ENCODE measurements at regions not wholly inside any gene's neighbourhood (a gene's known extent, or its start where the extent isn't known, plus 50 kb on each side); places are given as distances from the start of the nearest gene placed in this dataset.
"Not testable (repeated sequence)": the region's sequence is repeated elsewhere in the genome, so short reads cannot be mapped to it uniquely, and the experiment has no call there.

DNA sequence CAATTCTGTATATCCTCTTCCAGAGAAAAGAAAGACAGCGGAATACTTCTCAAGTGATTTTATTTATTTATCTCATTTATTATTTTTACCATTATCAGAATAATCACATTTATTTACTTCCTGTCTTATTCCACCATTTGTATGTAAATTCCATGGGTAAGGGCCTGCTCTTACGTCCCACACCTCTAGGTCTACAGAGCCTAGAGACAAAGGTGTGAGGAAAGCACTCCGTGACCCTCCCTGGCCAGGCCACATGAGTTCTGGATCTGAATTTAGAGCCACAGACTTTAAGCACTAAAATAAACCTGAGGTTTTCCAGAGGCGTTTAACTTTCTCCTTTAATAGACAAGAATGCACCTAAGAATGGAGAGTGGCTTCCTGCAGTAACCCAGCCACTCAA lies 85.3 kb upstream of the CTSV start:
- H3K4me2 ChIP-seq (ENCODE audit: low read length) = no peak overlapping the region
- H3K9me2 ChIP-seq (ENCODE audit: low read depth, low read length) = no peaks in the 10 kb centered on the region
- H3K79me2 ChIP-seq (ENCODE audit: insufficient read depth, low read length) = no peaks in the 10 kb centered on the region
- no peak overlapping the region for H3K27ac ChIP-seq (ENCODE audit: low read depth, low read length, poor library complexity, severe bottlenecking)
- no peak overlapping the region for H3K9ac ChIP-seq (ENCODE audit: low read length)
- H3K9me3 ChIP-seq (ENCODE audit: low read length) = no peaks in the 10 kb centered on the region
- H3F3A ChIP-seq (ENCODE audit: insufficient read depth, low read length) = no peaks in the 10 kb centered on the region
- no peaks in the 10 kb centered on the region for H4K20me1 ChIP-seq (ENCODE audit: insufficient read depth, low read length)
- no peak overlapping the region for H2AFZ ChIP-seq (ENCODE audit: low read length)
- H3K36me3 ChIP-seq (ENCODE audit: insufficient read depth, low read length) = no peaks in the 10 kb centered on the region
- H3K4me1 ChIP-seq (ENCODE audit: insufficient read depth, low read length, severe bottlenecking) = no peaks in the 10 kb centered on the region
- no peak for TF ChIP-seq EZH2 (IDR thresholded peaks at IDR 0.05; ENCODE audit: borderline replicate concordance, low read length)
- TF ChIP-seq, protein P1, sequence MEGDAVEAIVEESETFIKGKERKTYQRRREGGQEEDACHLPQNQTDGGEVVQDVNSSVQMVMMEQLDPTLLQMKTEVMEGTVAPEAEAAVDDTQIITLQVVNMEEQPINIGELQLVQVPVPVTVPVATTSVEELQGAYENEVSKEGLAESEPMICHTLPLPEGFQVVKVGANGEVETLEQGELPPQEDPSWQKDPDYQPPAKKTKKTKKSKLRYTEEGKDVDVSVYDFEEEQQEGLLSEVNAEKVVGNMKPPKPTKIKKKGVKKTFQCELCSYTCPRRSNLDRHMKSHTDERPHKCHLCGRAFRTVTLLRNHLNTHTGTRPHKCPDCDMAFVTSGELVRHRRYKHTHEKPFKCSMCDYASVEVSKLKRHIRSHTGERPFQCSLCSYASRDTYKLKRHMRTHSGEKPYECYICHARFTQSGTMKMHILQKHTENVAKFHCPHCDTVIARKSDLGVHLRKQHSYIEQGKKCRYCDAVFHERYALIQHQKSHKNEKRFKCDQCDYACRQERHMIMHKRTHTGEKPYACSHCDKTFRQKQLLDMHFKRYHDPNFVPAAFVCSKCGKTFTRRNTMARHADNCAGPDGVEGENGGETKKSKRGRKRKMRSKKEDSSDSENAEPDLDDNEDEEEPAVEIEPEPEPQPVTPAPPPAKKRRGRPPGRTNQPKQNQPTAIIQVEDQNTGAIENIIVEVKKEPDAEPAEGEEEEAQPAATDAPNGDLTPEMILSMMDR (IDR thresholded peaks at IDR 0.05; ENCODE audit: low read length) = no peak
- H3K4me3 ChIP-seq (ENCODE audit: low read depth, low read length, poor library complexity, severe bottlenecking) = no peak overlapping the region
- no peaks in the 10 kb centered on the region for H3K27me3 ChIP-seq (ENCODE audit: insufficient read depth, low read length)

DNA sequence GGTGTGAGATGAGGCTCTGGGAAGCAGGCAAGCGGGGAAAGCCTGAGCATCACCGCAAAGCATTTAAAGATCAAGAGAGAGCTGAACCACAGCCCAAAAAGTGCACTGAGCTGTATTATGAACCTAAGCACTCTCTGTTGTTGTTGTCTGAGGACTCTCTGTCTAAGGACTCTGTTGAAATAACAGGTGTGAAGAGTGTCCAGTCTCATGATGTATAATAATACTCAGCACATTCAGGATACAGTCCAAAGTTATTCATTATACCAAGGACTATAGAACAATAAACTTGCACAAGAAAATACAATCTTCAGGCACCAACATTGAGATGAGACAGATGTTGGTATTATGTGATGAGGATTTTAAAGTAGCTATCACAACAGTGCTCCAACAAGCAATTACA lies 71.8 kb upstream of the CTSV start:
- H3K9ac ChIP-seq (ENCODE audit: low read length) = no peak overlapping the region
- H3K79me2 ChIP-seq (ENCODE audit: insufficient read depth, low read length) = no peaks in the 10 kb centered on the region
- no peaks in the 10 kb centered on the region for H3K36me3 ChIP-seq (ENCODE audit: insufficient read depth, low read length)
- H3K4me1 ChIP-seq (ENCODE audit: insufficient read depth, low read length, severe bottlenecking) = no peaks in the 10 kb centered on the region
- TF ChIP-seq, protein P1 (IDR thresholded peaks at IDR 0.05; ENCODE audit: low read length) = no peak
- no peak for TF ChIP-seq EZH2 (IDR thresholded peaks at IDR 0.05; ENCODE audit: borderline replicate concordance, low read length)
- H3K27me3 ChIP-seq (ENCODE audit: insufficient read depth, low read length) = no peaks in the 10 kb centered on the region
- no peaks in the 10 kb centered on the region for H3K9me2 ChIP-seq (ENCODE audit: low read depth, low read length)
- H3K4me3 ChIP-seq (ENCODE audit: low read depth, low read length, poor library complexity, severe bottlenecking) = no peak overlapping the region
- no peaks in the 10 kb centered on the region for H3F3A ChIP-seq (ENCODE audit: insufficient read depth, low read length)
- no peaks in the 10 kb centered on the region for H3K9me3 ChIP-seq (ENCODE audit: low read length)
- no peak overlapping the region for H3K4me2 ChIP-seq (ENCODE audit: low read length)
- no peaks in the 10 kb centered on the region for H4K20me1 ChIP-seq (ENCODE audit: insufficient read depth, low read length)
- no peak overlapping the region for H3K27ac ChIP-seq (ENCODE audit: low read depth, low read length, poor library complexity, severe bottlenecking)
- no peak overlapping the region for H2AFZ ChIP-seq (ENCODE audit: low read length)

DNA sequence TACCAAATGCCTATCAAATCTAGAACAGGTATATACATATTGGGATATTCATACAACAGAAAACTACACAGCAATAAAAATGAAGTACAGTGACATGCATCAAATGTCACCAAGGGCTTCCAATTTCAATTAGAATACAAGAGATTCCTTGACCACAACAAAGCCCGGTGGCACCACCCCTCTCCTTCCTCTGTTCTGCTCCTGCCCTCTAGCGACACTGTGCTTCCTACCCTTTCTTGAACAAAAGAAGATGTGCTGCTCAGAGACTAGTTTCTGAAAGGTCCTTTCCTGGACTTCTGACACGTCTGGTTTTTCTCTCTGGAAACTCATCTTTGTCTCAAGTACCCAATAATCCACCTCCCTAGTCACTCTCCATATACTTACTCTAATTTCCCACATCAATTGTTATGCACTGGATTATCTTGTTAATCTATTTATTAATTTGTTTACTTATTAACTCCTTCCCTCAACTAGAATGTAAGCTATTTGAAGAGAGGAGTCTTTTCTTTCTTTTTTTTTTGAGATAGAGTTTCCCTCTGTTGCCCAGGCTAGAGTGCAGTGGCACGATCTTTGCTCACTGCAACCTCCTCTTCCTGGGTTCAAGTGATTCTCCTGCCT lies 70.4 kb upstream of the CTSV start:
- Histone ChIP-seq H3K9ac (ENCODE audit: low read length) (no peak overlapping the region), H3K4me2 (ENCODE audit: low read length) (no peak overlapping the region), H3K27me3 (ENCODE audit: insufficient read depth, low read length) (no peaks in the 10 kb centered on the region), H3K4me3 (ENCODE audit: low read depth, low read length, poor library complexity, severe bottlenecking) (no peak overlapping the region), H3K27ac (ENCODE audit: low read depth, low read length, poor library complexity, severe bottlenecking) (no peak overlapping the region), H3K9me3 (ENCODE audit: low read length) (no peaks in the 10 kb centered on the region), H3K4me1 (ENCODE audit: insufficient read depth, low read length, severe bottlenecking) (no peaks in the 10 kb centered on the region), H3K36me3 (ENCODE audit: insufficient read depth, low read length) (no peaks in the 10 kb centered on the region), H2AFZ (ENCODE audit: low read length) (no peak overlapping the region), H4K20me1 (ENCODE audit: insufficient read depth, low read length) (no peaks in the 10 kb centered on the region), H3F3A (ENCODE audit: insufficient read depth, low read length) (no peaks in the 10 kb centered on the region), H3K9me2 (ENCODE audit: low read depth, low read length) (no peaks in the 10 kb centered on the region), H3K79me2 (ENCODE audit: insufficient read depth, low read length) (no peaks in the 10 kb centered on the region)
- no peak for TF ChIP-seq EZH2 (IDR thresholded peaks at IDR 0.05; ENCODE audit: borderline replicate concordance, low read length)
- TF ChIP-seq, protein P1 (IDR thresholded peaks at IDR 0.05; ENCODE audit: low read length) = peak; percentile 70

DNA sequence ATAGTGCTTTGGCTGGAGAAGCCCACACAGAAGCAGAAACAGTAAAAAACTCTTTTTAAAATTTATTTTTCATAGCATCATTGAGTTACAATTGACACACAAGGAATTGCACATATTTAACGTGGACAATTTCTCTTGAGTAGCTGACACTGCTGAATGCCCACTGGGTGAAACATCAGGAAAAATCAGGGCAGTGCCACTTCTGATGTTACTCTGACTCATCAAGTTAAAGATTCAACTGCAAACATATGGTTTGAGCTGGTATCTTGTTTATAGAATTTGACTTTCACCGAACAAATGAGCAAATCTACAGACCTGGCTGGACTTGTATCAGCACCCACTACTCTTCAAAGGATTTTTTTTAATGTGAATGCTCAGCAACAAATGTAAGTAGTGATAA lies 66.3 kb upstream of the CTSV start:
- H3K4me3 ChIP-seq (ENCODE audit: low read depth, low read length, poor library complexity, severe bottlenecking); H3K27ac ChIP-seq (ENCODE audit: low read depth, low read length, poor library complexity, severe bottlenecking): not testable (repeated sequence)

DNA sequence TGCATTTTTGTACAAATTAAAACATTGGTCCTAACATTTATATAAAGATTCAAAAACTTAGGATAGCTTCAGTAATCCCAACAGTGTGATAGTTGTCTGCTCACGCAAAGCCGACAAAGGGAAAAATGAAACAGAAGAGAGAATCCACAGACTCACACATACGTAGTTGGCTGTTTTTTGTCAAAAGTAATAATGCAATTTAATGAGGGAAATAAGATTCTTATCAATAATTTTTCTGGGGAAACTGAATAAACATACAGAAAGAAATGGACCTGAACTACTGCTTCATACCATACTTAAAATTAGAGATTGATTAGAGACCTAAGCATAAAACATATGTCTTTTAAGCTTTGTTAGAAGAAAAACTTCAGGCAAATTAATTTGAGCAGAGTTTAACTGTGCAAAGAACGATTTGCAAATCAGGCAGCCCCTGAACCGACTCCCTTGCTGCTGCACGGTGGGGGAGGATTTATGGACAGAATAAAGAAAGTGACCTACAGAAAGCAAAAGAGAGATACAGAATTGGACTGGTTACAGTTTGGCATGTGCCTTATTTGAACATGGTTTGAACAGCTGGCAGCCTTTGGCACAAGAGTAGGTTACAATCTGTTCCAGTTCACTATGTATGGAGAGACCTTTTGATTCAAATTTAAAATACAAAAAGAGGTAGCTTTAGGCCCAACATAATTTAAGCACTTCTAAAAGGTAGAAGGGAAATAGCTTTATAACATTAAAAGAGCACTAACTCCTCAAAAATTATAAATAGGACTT lies 64.9 kb upstream of the CTSV start:
- not testable (repeated sequence) for H3K4me3 ChIP-seq (ENCODE audit: low read depth, low read length, poor library complexity, severe bottlenecking); H3K4me1 ChIP-seq (ENCODE audit: insufficient read depth, low read length, severe bottlenecking); H3K4me2 ChIP-seq (ENCODE audit: low read length); H3K9me3 ChIP-seq (ENCODE audit: low read length); H2AFZ ChIP-seq (ENCODE audit: low read length); H3K9ac ChIP-seq (ENCODE audit: low read length); H3K27ac ChIP-seq (ENCODE audit: low read depth, low read length, poor library complexity, severe bottlenecking); H3K36me3 ChIP-seq (ENCODE audit: insufficient read depth, low read length); H3F3A ChIP-seq (ENCODE audit: insufficient read depth, low read length); H3K9me2 ChIP-seq (ENCODE audit: low read depth, low read length); H4K20me1 ChIP-seq (ENCODE audit: insufficient read depth, low read length); H3K79me2 ChIP-seq (ENCODE audit: insufficient read depth, low read length); H3K27me3 ChIP-seq (ENCODE audit: insufficient read depth, low read length)

More for the DNA sequence above, 66.3 kb upstream of the CTSV start:
- not testable (repeated sequence) for H3K4me2 ChIP-seq (ENCODE audit: low read length); H3K27me3 ChIP-seq (ENCODE audit: insufficient read depth, low read length); H3K4me1 ChIP-seq (ENCODE audit: insufficient read depth, low read length, severe bottlenecking); H2AFZ ChIP-seq (ENCODE audit: low read length); H3K9me2 ChIP-seq (ENCODE audit: low read depth, low read length); H3K9ac ChIP-seq (ENCODE audit: low read length); H4K20me1 ChIP-seq (ENCODE audit: insufficient read depth, low read length); H3K36me3 ChIP-seq (ENCODE audit: insufficient read depth, low read length); H3K9me3 ChIP-seq (ENCODE audit: low read length); H3F3A ChIP-seq (ENCODE audit: insufficient read depth, low read length); H3K79me2 ChIP-seq (ENCODE audit: insufficient read depth, low read length)
